OCI-LY7 (cell line): ENCODE measurements at regions not wholly inside any gene's neighbourhood (a gene's known extent, or its start where the extent isn't known, plus 50 kb on each side); places are given as distances from the start of the nearest gene placed in this dataset.

ENCODE experiments used
- BruUV-seq: library from RNA; stranded (reverse); fragments of 400-500 nt; replicated peaks from 2 replicates; lab custom pipeline; 2021; lab: Mats Ljungman, UMichigan
- CTCF ChIA-PET: fragments of 300-600 bp; sonication (Branson Sonifier 250); formaldehyde crosslinking; loops from one replicate; lab custom pipeline; 2022; ENCODE audit warnings: antibody characterized with exemption; ENCODE audit not compliant: unreplicated experiment; lab: Charles Lee
- POLR2A ChIA-PET: fragments of 300-600 bp; sonication (Branson Sonifier 250); formaldehyde crosslinking; loops from one replicate; lab custom pipeline; 2022; ENCODE audit warnings: antibody characterized with exemption; lab: Charles Lee
- DNase-seq: peaks from one replicate; pipeline ENCODE4 v3.0.0-alpha.2; 2015; ENCODE audit warnings: low spot score
- H2AFZ ChIP-seq: fragments of 200-600 bp; sonication (generic), shearing (Covaris generic); 2 replicates; pipeline ENCODE4 v1.6.1; 2014; ENCODE audit warnings: mild to moderate bottlenecking, antibody characterized with exemption, low read length, moderate library complexity
- H3K27ac ChIP-seq: fragments of 200-600 bp; sonication (generic); 2 replicates; pipeline ENCODE4 v1.5.1; 2014; ENCODE audit warnings: mixed run types, low read depth, mild to moderate bottlenecking, moderate library complexity, low read length, inconsistent platforms; ENCODE audit not compliant: poor library complexity, severe bottlenecking
- H3K36me3 ChIP-seq: fragments of 200-600 bp; sonication (generic); 2 replicates; pipeline ENCODE4 v1.6.1; 2014; ENCODE audit warnings: mild to moderate bottlenecking, antibody characterized with exemption, low read length, moderate library complexity, mixed read lengths; ENCODE audit not compliant: insufficient read depth
- H3K4me1 ChIP-seq: fragments of 200-600 bp; sonication (generic); 2 replicates; pipeline ENCODE4 v1.5.1; 2014; ENCODE audit warnings: mild to moderate bottlenecking, low read length; ENCODE audit not compliant: insufficient read depth, poor library complexity, severe bottlenecking
- H3K4me2 ChIP-seq: fragments of 200-600 bp; sonication (generic); 2 replicates; pipeline ENCODE4 v1.6.1; 2014; ENCODE audit warnings: mild to moderate bottlenecking, low read length
- H3K4me3 ChIP-seq: fragments of 200-600 bp; sonication (generic); 2 replicates; pipeline ENCODE4 v1.5.1; 2014; ENCODE audit warnings: mild to moderate bottlenecking, low read depth, low read length; ENCODE audit not compliant: poor library complexity, severe bottlenecking
- H3K79me2 ChIP-seq: fragments of 200-600 bp; sonication (generic); 2 replicates; pipeline ENCODE4 v1.6.1; 2016; ENCODE audit warnings: low read depth, mild to moderate bottlenecking, low read length, moderate library complexity, mixed read lengths; ENCODE audit not compliant: insufficient read depth
- H3K9me2 ChIP-seq: fragments of 200-600 bp; sonication (generic); 2 replicates; pipeline ENCODE4 v1.6.1; 2016; ENCODE audit warnings: mild to moderate bottlenecking, low read length, mixed read lengths; ENCODE audit not compliant: insufficient read depth
- H3K9me3 ChIP-seq: fragments of 200-600 bp; sonication (generic); 2 replicates; pipeline ENCODE4 v1.6.1; 2014; ENCODE audit warnings: mild to moderate bottlenecking, mixed run types, low read length, mixed read lengths
- H4K20me1 ChIP-seq: fragments of 200-600 bp; sonication (generic); 2 replicates; pipeline ENCODE4 v1.6.1; 2014; ENCODE audit warnings: mild to moderate bottlenecking, antibody characterized with exemption, low read length, moderate library complexity, mixed read lengths; ENCODE audit not compliant: insufficient read depth
- CTCF ChIP-seq: fragments of 200-600 bp; sonication (generic); conservative IDR thresholded peaks from 2 replicates; pipeline ENCODE4 v1.5.1; 2014; ENCODE audit warnings: mild to moderate bottlenecking, antibody characterized with exemption, low read length, moderate library complexity, mixed read lengths
- EZH2phosphoT487 ChIP-seq: fragments of 200-600 bp; sonication (generic); IDR thresholded peaks from 2 replicates; pipeline ENCODE4 v1.6.1; 2018; ENCODE audit warnings: low read depth, borderline replicate concordance, mild to moderate bottlenecking, mixed run types, antibody characterized with exemption, low read length, moderate library complexity, mixed read lengths
- intact Hi-C: fragments of 100-400 bp; cut with micrococcal nuclease; formaldehyde crosslinking; loops from one replicate; pipeline ENCODE4 v1.10.0; 2022; ENCODE audit not compliant: unreplicated experiment

DNA sequence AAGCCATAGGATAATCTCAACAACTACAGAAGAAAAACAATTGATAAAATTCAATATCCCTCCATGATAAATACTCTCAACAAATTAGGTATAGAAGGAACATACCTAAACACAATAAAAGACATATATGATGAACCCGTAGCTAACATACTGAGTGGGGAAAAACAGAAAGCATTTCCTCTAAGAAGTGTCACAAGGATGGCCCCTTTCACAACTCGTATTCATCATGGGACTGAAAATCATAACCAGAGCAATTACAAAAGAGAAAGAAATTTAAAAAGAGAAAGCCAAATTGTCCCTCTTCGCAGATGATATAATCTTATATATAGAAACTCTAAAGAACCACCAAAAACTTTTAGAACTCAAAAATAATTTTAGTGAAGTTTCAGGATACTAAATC, 146.3 kb upstream of the RGMB start:
- Histone ChIP-seq H4K20me1 (no peaks in the 10 kb centered on the region), H3K4me1 (no peaks in the 10 kb centered on the region), H3K27ac (no peak overlapping the region), H3K36me3 (no peaks in the 10 kb centered on the region), H3K79me2 (no peaks in the 10 kb centered on the region), H3K9me2 (no peaks in the 10 kb centered on the region), H3K9me3 (no peaks in the 10 kb centered on the region), H2AFZ (no peak overlapping the region), H3K4me3 (no peak overlapping the region), H3K4me2 (no peak overlapping the region)
- POLR2A ChIA-PET = no interaction called here
- intact Hi-C loops = no loop called here
- CTCF ChIA-PET = no interaction called here
- DNase-seq = no peak
- TF ChIP-seq CTCF = no peak
- no TSS peak for BruUV-seq

DNA sequence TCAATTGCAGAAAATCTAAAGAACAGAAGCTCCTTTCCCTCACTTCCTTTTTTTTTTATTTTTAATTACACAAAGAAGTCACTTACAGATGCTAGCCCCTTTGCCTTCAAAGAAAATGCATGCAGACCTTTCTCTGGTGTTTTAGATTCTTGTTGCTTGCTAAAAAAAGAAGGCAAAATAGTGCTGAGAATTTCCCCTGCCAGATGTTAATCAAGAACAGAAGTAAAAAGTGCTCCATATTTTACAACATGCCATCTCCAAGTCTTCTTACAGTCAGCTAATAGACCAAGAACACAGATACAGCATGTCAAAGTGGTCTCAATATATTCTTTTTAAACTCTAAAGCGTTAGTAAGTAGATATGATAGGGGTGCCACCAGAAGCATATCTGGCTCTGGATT, 142.8 kb upstream of the RGMB start:
- Histone ChIP-seq H3K36me3 (no peaks in the 10 kb centered on the region), H3K4me3 (no peak overlapping the region), H3K4me1 (no peaks in the 10 kb centered on the region), H3K9me3 (no peaks in the 10 kb centered on the region), H3K9me2 (no peaks in the 10 kb centered on the region), H2AFZ (no peak overlapping the region), H4K20me1 (no peaks in the 10 kb centered on the region), H3K4me2 (no peak overlapping the region), H3K27ac (no peak overlapping the region), H3K79me2 (no peaks in the 10 kb centered on the region)
- no peak for TF ChIP-seq EZH2phosphoT487
- no peak for TF ChIP-seq CTCF
- no peak for DNase-seq
- POLR2A ChIA-PET = no interaction called here
- no TSS peak for BruUV-seq
- intact Hi-C loops = no loop called here
- CTCF ChIA-PET = no interaction called here

DNA sequence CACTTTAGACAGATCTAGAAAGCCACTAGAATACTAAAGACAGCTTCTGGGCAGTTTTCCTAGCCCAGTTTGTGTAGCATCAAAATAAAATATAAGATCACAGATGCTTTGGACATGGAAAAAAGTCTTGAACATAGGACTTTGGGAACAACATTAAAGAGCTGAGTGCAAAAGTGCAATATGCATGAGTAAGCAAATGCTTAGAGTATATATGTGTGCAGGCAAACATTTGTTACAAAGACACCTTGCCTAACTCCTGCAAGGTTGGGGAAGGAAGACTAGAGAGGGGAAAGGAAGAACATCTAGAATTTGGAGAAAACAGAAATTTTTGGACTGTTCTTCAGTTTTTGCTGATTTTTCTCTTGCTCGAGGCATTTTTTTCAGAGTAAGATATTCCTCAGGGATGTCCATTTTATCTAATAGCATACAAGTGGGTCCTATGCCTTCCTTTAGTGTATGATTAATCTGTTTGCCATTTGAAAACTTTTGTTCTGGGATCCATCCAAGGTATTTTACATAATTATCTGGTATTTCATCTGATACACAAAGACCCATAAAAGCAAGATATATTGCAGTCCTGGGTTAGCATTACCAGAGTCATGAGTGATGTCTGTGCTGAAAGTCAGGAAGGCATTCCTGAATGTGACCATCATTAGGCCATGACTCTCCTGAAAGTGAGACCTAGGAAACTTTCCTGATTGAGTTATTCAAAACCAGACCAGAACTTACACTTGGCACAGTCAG, 142.0 kb upstream of the RGMB start:
- Histone ChIP-seq H2AFZ (no peak overlapping the region), H3K27ac (no peak overlapping the region), H3K9me2 (no peaks in the 10 kb centered on the region), H3K79me2 (no peaks in the 10 kb centered on the region), H4K20me1 (no peaks in the 10 kb centered on the region), H3K4me3 (no peak overlapping the region), H3K4me2 (no peak overlapping the region), H3K36me3 (no peaks in the 10 kb centered on the region), H3K4me1 (no peaks in the 10 kb centered on the region), H3K9me3 (no peaks in the 10 kb centered on the region)
- ChIA-PET CTCF (no interaction called here), POLR2A (no interaction called here)
- no peak for TF ChIP-seq EZH2phosphoT487
- no peak for TF ChIP-seq CTCF
- DNase-seq = no peak
- no TSS peak for BruUV-seq
- intact Hi-C loops = no loop called here
